Neuronal stem cell (in vitro differentiated cells): ENCODE measurements at regions not wholly inside any gene's neighbourhood (a gene's known extent, or its start where the extent isn't known, plus 50 kb on each side); places are given as distances from the start of the nearest gene placed in this dataset.

Source experiments
- DNase-seq: peaks from one replicate; pipeline ENCODE4 v3.0.0-alpha.2; 2013; ENCODE audit warnings: low spot score
- H2AFZ ChIP-seq: one replicate; pipeline ENCODE4 v1.6.1; 2013; ENCODE audit warnings: mild to moderate bottlenecking, low read length, inconsistent platforms
- H2AK5ac ChIP-seq: 2 replicates; pipeline ENCODE4 v1.6.1; 2013; ENCODE audit warnings: low read depth, mild to moderate bottlenecking, inconsistent platforms, low read length, moderate library complexity, mixed read lengths
- H2BK120ac ChIP-seq: 2 replicates; pipeline ENCODE4 v1.6.1; 2013; ENCODE audit warnings: low read depth, mild to moderate bottlenecking, inconsistent platforms, low read length, moderate library complexity, mixed read lengths
- H2BK12ac ChIP-seq: one replicate; pipeline ENCODE4 v1.6.1; 2013; ENCODE audit warnings: low read length, inconsistent platforms
- H2BK15ac ChIP-seq: 2 replicates; pipeline ENCODE4 v1.6.1; 2013; ENCODE audit warnings: mild to moderate bottlenecking, low read length, inconsistent platforms, mixed read lengths
- H2BK5ac ChIP-seq: one replicate; pipeline ENCODE4 v1.6.1; 2013; ENCODE audit warnings: inconsistent platforms, mild to moderate bottlenecking, low read length, moderate library complexity
- H3K14ac ChIP-seq: one replicate; pipeline ENCODE4 v1.6.1; 2013; ENCODE audit warnings: low read length, inconsistent platforms
- H3K18ac ChIP-seq: 2 replicates; pipeline ENCODE4 v1.6.1; 2013; ENCODE audit warnings: low read length, inconsistent platforms
- H3K23ac ChIP-seq: 2 replicates; pipeline ENCODE4 v1.6.1; 2013; ENCODE audit warnings: low read depth, mild to moderate bottlenecking, mixed read lengths, low read length, inconsistent platforms; ENCODE audit not compliant: poor library complexity
- H3K27ac ChIP-seq: replicated peaks from 3 replicates; pipeline ENCODE4 v1.5.1; 2013; ENCODE audit warnings: low read length, inconsistent platforms
- H3K27me3 ChIP-seq, 3 experiments: 2 replicates each; pipeline ENCODE4 v1.6.1; 2013; ENCODE audit warnings: low read length in 3 of 3, mild to moderate bottlenecking in 2 of 3, inconsistent platforms in 1 of 3, low read depth in 1 of 3, mixed read lengths in 1 of 3, moderate library complexity in 1 of 3; ENCODE audit not compliant: control insufficient read depth in 3 of 3, insufficient read depth in 3 of 3
- H3K36me3 ChIP-seq, 2 donors: replicated peaks in 1 of 2; 2 replicates each; pipeline ENCODE4 v1.6.1; 2013; ENCODE audit warnings: low read length in 2 of 2; ENCODE audit not compliant: control insufficient read depth in 2 of 2, insufficient read depth in 2 of 2
- H3K4ac ChIP-seq: 2 replicates; pipeline ENCODE4 v1.6.1; 2013; ENCODE audit warnings: inconsistent platforms, mild to moderate bottlenecking, low read length, moderate library complexity
- H3K4me1 ChIP-seq, 2 donors: 1 replicate in 1 of 2; 2 replicates in 1 of 2; pipeline ENCODE4 v1.6.1; 2013; ENCODE audit warnings: low read length in 2 of 2, low read depth in 1 of 2; ENCODE audit not compliant: control insufficient read depth in 2 of 2, insufficient read depth in 1 of 2
- H3K4me2 ChIP-seq: one replicate; pipeline ENCODE4 v1.6.1; 2013; ENCODE audit warnings: mild to moderate bottlenecking, low read length, inconsistent platforms; ENCODE audit not compliant: insufficient read depth, poor library complexity, severe bottlenecking
- H3K4me3 ChIP-seq, 2 donors: 2 replicates each; pipeline ENCODE4 v1.5.1; 2013; ENCODE audit warnings: low read length in 2 of 2, mild to moderate bottlenecking in 2 of 2, inconsistent platforms in 1 of 2, moderate library complexity in 1 of 2
- H3K79me1 ChIP-seq: one replicate; pipeline ENCODE4 v1.6.1; 2013; ENCODE audit warnings: low read depth, mild to moderate bottlenecking, inconsistent platforms, low read length, moderate library complexity
- H3K9ac ChIP-seq: one replicate; pipeline ENCODE4 v1.6.1; 2013; ENCODE audit warnings: mild to moderate bottlenecking, low read depth, low read length, inconsistent platforms; ENCODE audit not compliant: poor library complexity
- H3K9me3 ChIP-seq, 2 donors: replicated peaks in 1 of 2; 2 replicates each; pipeline versions ENCODE3 to v1.6.1; 2013; ENCODE audit warnings: low read length in 2 of 2, mild to moderate bottlenecking in 2 of 2, inconsistent platforms in 1 of 2, low read depth in 1 of 2, mixed read lengths in 1 of 2, moderate library complexity in 1 of 2; ENCODE audit not compliant: control insufficient read depth in 2 of 2, insufficient read depth in 1 of 2
- H4K8ac ChIP-seq: one replicate; pipeline ENCODE4 v1.6.1; 2013; ENCODE audit warnings: low read depth, mild to moderate bottlenecking, inconsistent platforms, low read length, moderate library complexity
- H4K91ac ChIP-seq: one replicate; pipeline ENCODE4 v1.6.1; 2013; ENCODE audit warnings: low read length, low read depth, mild to moderate bottlenecking, inconsistent platforms; ENCODE audit not compliant: poor library complexity
- WGBS, 2 donors: extraction: QIAGEN DNeasy Blood & Tissue Kit; methylation state at CpG; one replicate each; pipeline ENCODE4 v1.1.7; 2013; ENCODE audit warnings: missing lambda C conversion rate in 2 of 2, mixed read lengths in 1 of 2; ENCODE audit not compliant: insufficient read length in 2 of 2, insufficient replicate concordance in 1 of 2; ENCODE audit errors: extremely low coverage in 2 of 2; 5-methylcytosine and 5-hydroxymethylcytosine counted together

DNA sequence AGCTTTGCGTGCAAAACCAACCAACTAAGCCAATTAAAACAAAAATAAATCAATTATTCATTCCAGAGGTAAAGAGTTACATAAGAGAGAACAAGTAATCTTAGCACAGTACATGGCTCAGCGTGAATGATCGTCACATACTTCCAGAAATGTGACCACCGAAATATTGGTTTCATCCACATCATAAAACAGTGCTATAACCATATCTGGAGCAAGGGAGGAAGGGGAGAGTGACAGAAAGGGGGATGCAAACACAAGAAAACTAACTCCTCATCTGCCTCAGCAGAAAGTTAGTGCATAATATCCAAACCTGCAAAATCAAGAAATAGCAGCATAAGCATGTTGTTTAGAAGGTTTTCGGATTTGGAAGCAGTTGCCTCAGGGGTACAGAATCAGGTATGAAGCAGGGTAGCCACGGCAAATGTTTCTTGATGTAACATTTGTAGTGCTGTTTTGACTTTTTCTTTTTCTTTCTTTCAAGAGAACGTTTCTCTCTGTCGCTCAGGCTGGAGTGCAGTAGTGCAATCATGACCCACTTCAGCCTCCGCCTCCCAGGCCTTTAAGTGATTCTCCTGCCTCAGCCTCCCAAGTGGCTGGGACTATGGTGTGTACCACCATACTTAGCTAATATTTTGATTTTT lies 93.9 kb upstream of the EGLN3 start:
- no peak overlapping the region for H3K4me2 ChIP-seq
- H4K91ac ChIP-seq = no peak overlapping the region
- H3K14ac ChIP-seq = no peak overlapping the region
- no peaks in the 10 kb centered on the region for H3K9me3 ChIP-seq
- H3K27me3 ChIP-seq = no peaks in the 10 kb centered on the region
- no CpG with 5 or more reads among the region's 9 CpGs for WGBS, 2 donors
- H3K9ac ChIP-seq = no peak overlapping the region
- H3K36me3 ChIP-seq = no peaks in the 10 kb centered on the region
- no peak overlapping the region for H3K4me3 ChIP-seq
- no peak overlapping the region for H3K27ac ChIP-seq
- H2AK5ac ChIP-seq = no peak overlapping the region
- H3K4ac ChIP-seq = no peak overlapping the region
- no peaks in the 10 kb centered on the region for H3K4me1 ChIP-seq
- H2BK12ac ChIP-seq = no peak overlapping the region
- no peak overlapping the region for H3K18ac ChIP-seq
- H3K23ac ChIP-seq = no peak overlapping the region
- H4K8ac ChIP-seq = no peak overlapping the region
- H2BK120ac ChIP-seq = no peak overlapping the region
- no peaks in the 10 kb centered on the region for H3K79me1 ChIP-seq
- no peak overlapping the region for H2BK15ac ChIP-seq
- H2BK5ac ChIP-seq = no peak overlapping the region
- DNase-seq = no peak
- no peak overlapping the region for H2AFZ ChIP-seq

DNA sequence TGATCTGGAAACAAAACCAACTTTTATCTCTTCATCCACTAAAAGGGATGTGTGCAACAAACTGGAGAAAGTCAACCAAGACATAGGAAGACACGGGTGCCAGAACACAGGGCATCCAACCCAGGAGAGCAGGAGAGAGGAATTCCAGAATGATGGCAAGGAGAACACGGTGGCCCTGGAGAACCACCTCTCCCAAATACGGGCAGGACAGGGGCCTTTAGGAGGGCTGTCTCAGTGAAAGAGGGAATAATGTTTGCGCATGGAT lies 93.4 kb upstream of the EGLN3 start:
- H3K18ac ChIP-seq = peak overlapping the region; percentile 9
- no CpG with 5 or more reads among the region's 4 CpGs for WGBS, 2 donors

DNA sequence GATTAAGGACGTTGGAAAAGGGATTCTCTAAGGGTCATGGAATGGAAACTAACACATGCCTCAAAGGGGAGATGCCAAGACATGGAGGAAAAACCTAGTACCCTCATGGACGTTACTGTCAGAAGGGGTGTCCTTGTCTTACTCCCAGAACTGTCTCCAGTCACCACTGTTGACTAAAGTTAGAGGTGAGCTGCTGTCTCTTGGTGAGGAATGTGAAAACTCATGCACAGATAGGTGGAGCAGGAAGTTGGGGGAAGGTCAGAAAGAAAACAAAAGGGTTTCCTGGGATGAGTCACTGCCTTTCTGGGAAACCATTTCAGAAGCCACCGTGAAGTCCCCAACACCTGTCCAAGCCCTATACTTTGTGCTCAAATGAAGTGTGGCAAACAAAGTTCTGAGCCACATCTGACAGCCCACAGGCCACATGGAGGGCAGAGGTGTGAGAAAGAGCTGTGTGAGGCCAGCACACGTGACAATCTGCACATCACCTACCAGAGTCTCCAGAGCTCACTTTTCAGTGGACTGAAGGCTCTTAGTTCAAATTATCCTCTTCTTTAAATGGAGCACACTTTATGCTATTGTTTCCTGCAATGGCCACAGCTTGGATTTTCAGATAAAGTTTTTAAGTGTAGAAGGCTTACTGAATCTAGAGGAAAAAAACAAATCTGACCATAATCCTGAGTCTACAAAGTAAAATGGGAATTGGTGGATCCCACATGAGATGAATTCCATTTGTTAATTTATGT lies 92.9 kb upstream of the EGLN3 start:
- Histone ChIP-seq H2BK15ac (no peak overlapping the region), H2AK5ac (no peak overlapping the region), H3K27me3 (peaks cover 0 to 4% (median 0%) of the 10 kb centered on the region in 3 experiments), H3K23ac (no peak overlapping the region), H4K8ac (no peak overlapping the region), H3K18ac (no peak overlapping the region), H3K4ac (no peak overlapping the region), H2BK12ac (no peak overlapping the region), H2BK120ac (no peak overlapping the region), H3K9ac (no peak overlapping the region), H3K79me1 (no peaks in the 10 kb centered on the region), H3K14ac (no peak overlapping the region), H3K4me1 (no peaks in the 10 kb centered on the region), H2AFZ (no peak overlapping the region), H3K4me2 (no peak overlapping the region), H3K9me3 (no peaks in the 10 kb centered on the region), H2BK5ac (no peak overlapping the region), H3K4me3 (no peak overlapping the region), H3K27ac (no peak overlapping the region), H4K91ac (no peak overlapping the region), H3K36me3 (no peaks in the 10 kb centered on the region)
- no CpG with 5 or more reads among the region's 4 CpGs for WGBS, 2 donors
- DNase-seq = no peak

More for the DNA sequence above, 93.4 kb upstream of the EGLN3 start:
- H3K27ac ChIP-seq = no peak overlapping the region
- peaks cover 0 to 3% (median 0%) of the 10 kb centered on the region in 3 experiments for H3K27me3 ChIP-seq
- no peak overlapping the region for H2BK5ac ChIP-seq
- no peaks in the 10 kb centered on the region for H3K9me3 ChIP-seq
- no peak overlapping the region for H2BK12ac ChIP-seq
- no peak overlapping the region for H3K4ac ChIP-seq
- H2AFZ ChIP-seq = no peak overlapping the region
- H4K8ac ChIP-seq = no peak overlapping the region
- H4K91ac ChIP-seq = no peak overlapping the region
- H3K14ac ChIP-seq = no peak overlapping the region
- no peaks in the 10 kb centered on the region for H3K79me1 ChIP-seq
- no peak overlapping the region for H3K4me3 ChIP-seq
- H3K4me1 ChIP-seq = no peaks in the 10 kb centered on the region
- no peak for DNase-seq
- no peak overlapping the region for H2BK15ac ChIP-seq
- no peak overlapping the region for H3K9ac ChIP-seq
- no peak overlapping the region for H2BK120ac ChIP-seq
- no peak overlapping the region for H2AK5ac ChIP-seq
- H3K23ac ChIP-seq = no peak overlapping the region
- no peak overlapping the region for H3K4me2 ChIP-seq
- no peaks in the 10 kb centered on the region for H3K36me3 ChIP-seq

DNA sequence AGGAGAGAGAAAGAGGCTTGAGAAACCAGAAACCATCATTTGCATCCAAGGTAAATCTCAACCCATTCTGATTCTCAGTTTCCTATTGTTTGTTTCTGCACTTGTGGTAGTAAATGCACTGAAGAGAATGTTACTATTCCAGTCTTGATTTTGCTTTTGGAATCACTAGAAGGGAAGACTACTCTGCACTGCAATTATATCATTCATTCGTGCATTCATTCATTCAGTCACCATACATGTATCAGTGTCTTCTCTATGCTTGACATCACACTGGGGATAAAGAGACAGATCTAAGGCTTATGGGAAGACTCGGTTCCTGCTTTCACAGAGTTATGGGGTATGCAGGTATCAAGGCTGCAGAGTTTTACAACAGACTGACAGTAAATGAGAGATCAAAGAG lies 90.3 kb upstream of the EGLN3 start:
- Histone ChIP-seq H2BK15ac (no peak overlapping the region), H3K23ac (no peak overlapping the region), H3K9ac (no peak overlapping the region), H3K36me3 (no peaks in the 10 kb centered on the region), H3K18ac (no peak overlapping the region), H3K79me1 (no peaks in the 10 kb centered on the region), H3K27me3 (peaks cover 0 to 6% (median 0%) of the 10 kb centered on the region in 3 experiments), H3K4me1 (no peaks in the 10 kb centered on the region), H2BK5ac (no peak overlapping the region), H3K27ac (no peak overlapping the region), H3K14ac (no peak overlapping the region), H4K91ac (no peak overlapping the region), H2AFZ (no peak overlapping the region), H3K9me3 (no peaks in the 10 kb centered on the region), H3K4me2 (no peak overlapping the region), H2BK120ac (no peak overlapping the region), H2AK5ac (no peak overlapping the region), H3K4ac (no peak overlapping the region), H3K4me3 (no peak overlapping the region), H4K8ac (no peak overlapping the region), H2BK12ac (no peak overlapping the region)
- no CpG with 5 or more reads among the region's 2 CpGs for WGBS, 2 donors
- no peak for DNase-seq
